Skeletal muscle tissue (tissue), 3 donors: ENCODE measurements at regions not wholly inside any gene's neighbourhood (a gene's known extent, or its start where the extent isn't known, plus 50 kb on each side); places are given as distances from the start of the nearest gene placed in this dataset.

ENCODE experiments used
- H3K27ac ChIP-seq: one replicate; pipeline ENCODE4 v1.7.0; 2013; ENCODE audit warnings: mild to moderate bottlenecking, low read depth, low read length, inconsistent platforms
- H3K27me3 ChIP-seq, 3 donors: one replicate each; pipeline ENCODE4 v1.7.0; 2013; ENCODE audit warnings: low read length in 3 of 3; ENCODE audit not compliant: control insufficient read depth in 3 of 3, insufficient read depth in 3 of 3
- H3K36me3 ChIP-seq, 3 donors: one replicate each; pipeline ENCODE4 v1.7.0; 2013; ENCODE audit warnings: low read length in 3 of 3; ENCODE audit not compliant: control insufficient read depth in 3 of 3, insufficient read depth in 3 of 3
- H3K4me1 ChIP-seq, 3 donors: one replicate each; pipeline ENCODE4 v1.7.0; 2013; ENCODE audit warnings: low read length in 3 of 3, mild to moderate bottlenecking in 3 of 3; ENCODE audit not compliant: control insufficient read depth in 3 of 3, insufficient read depth in 3 of 3
- H3K4me3 ChIP-seq, 3 donors: one replicate each; pipeline ENCODE4 v1.7.0; 2013; ENCODE audit warnings: low read length in 3 of 3
- H3K9ac ChIP-seq, 3 donors: one replicate each; pipeline ENCODE4 v1.7.0; 2013; ENCODE audit warnings: low read length in 3 of 3, mild to moderate bottlenecking in 3 of 3, moderate library complexity in 2 of 3, low read depth in 1 of 3
- H3K9me3 ChIP-seq, 3 donors: one replicate each; pipeline ENCODE4 v1.7.0; 2013; ENCODE audit warnings: low read length in 3 of 3; ENCODE audit not compliant: control insufficient read depth in 3 of 3
- donor health status: Osteomylitis.

DNA sequence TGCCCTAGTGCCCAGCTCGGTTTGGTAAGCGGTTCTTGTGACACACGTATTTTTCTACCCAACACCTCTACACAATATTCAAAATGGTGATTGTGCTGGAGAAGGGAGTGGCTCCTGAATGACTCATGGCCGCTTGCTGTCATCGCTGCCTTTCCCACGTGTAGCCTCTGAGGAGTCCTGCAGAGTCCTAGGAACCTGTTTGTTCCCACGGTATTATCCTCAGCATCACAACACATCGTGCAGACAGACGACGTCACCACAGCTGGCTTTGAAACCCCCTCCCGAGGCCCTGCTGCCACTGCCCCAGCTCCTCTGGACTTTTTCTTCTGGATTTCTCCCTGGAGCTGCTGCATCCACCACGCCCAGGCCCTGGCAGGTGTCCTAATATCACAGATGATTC lies 353.5 kb downstream of the SMOC2 start:
- H3K9ac ChIP-seq, result no peak overlapping the region
- no peaks in the 10 kb centered on the region for H3K36me3 ChIP-seq
- no peak overlapping the region for H3K27ac ChIP-seq
- peaks cover 0 to 12% (median 4%) of the 10 kb centered on the region in 3 donors for H3K27me3 ChIP-seq
- no peaks in the 10 kb centered on the region for H3K4me1 ChIP-seq
- peaks cover 0 to 4% (median 0%) of the 10 kb centered on the region in 3 donors for H3K9me3 ChIP-seq
- no peak overlapping the region for H3K4me3 ChIP-seq

- Histone ChIP-seq H3K27ac (no peak overlapping the region), H3K9me3 (peaks cover 0 to 4% (median 0%) of the 10 kb centered on the region in 3 donors), H3K36me3 (no peaks in the 10 kb centered on the region), H3K27me3 (peaks cover 0 to 10% (median 4%) of the 10 kb centered on the region in 3 donors), H3K4me1 (no peaks in the 10 kb centered on the region), H3K9ac (no peak overlapping the region), H3K4me3 (no peak overlapping the region)
These were observed 352.7 kb downstream of the SMOC2 start for GRCh38 chr6:168793649-168794048.

GRCh38 chr6:168791917-168792316 lies 350.9 kb downstream of the SMOC2 start:
- Histone ChIP-seq H3K9ac (no peak overlapping the region), H3K36me3 (no peaks in the 10 kb centered on the region), H3K9me3 (peaks cover 0 to 4% (median 0%) of the 10 kb centered on the region in 3 donors)

DNA sequence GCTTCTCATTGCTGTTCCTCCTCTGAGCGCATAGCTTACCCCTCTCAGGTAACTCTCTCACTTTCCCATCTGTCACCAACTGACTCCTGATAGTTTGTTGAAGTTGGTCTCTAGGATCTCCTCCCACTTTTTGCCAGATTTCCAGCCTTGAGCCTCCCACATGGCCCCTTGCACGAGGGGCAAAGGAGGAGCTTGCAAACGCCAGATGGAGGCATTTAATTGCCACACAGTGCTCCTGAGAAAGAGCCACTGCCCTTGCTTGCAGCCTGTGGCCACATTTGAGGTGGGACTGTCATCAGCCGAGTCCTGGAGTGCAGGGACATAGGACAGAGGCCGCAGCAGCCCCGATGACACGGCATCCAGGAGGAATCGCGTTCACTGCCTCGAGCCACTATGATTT lies 348.7 kb downstream of the SMOC2 start:
- peaks cover 0 to 7% (median 2%) of the 10 kb centered on the region in 3 donors for H3K27me3 ChIP-seq
- H3K9ac ChIP-seq, result no peak overlapping the region
- H3K9me3 ChIP-seq, result peaks cover 0 to 2% (median 0%) of the 10 kb centered on the region in 3 donors
- H3K4me1 ChIP-seq, result no peaks in the 10 kb centered on the region
- H3K27ac ChIP-seq, result no peak overlapping the region
- no peaks in the 10 kb centered on the region for H3K36me3 ChIP-seq
- H3K4me3 ChIP-seq, result no peak overlapping the region

More at GRCh38 chr6:168791917-168792316, 350.9 kb downstream of the SMOC2 start:
- Histone ChIP-seq H3K4me3 (no peak overlapping the region), H3K4me1 (no peaks in the 10 kb centered on the region), H3K27ac (no peak overlapping the region), H3K27me3 (peaks cover 0 to 7% (median 4%) of the 10 kb centered on the region in 3 donors)

DNA sequence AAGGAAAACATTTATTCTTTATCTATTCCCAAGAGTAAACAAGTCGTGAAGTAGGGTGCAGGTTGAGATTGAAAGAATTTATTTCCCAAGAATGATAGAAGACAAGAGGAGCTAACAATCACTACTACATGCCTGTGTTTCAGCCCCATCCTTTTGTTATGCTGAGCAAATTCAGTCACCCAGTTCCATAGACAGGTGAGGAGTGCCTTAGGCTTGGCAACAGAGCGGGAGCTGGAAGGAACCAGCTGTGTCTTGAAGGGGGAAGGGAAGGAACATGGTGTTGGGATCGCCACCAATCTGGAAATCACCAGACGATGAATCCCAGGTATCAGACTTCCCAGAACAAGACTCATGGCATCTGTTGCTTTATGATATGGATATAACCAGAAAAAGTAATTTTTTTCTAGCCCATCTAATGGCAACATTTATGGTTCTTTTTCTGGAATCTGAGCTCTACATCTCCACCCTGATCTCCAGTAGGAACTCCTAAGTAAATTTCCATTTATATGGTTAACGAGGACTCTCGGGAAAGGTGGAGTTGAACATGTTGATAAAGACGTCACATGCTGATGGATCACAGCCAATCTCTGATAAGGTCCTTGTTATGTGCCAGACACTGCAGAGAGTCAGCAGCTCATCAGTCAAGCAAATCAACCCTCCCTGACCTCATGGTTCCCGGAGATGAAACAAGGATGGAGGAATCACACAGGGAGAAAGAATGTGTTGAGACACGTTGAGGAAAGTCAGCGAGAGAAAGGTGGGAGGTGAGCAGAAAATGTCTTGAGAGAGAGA lies 344.9 kb downstream of the SMOC2 start:
- peaks cover 0 to 14% (median 10%) of the 10 kb centered on the region in 3 donors for H3K27me3 ChIP-seq
- H3K9ac ChIP-seq, result no peak overlapping the region
- H3K36me3 ChIP-seq, result no peaks in the 10 kb centered on the region
- no peaks in the 10 kb centered on the region for H3K4me1 ChIP-seq
- H3K9me3 ChIP-seq, result no peaks in the 10 kb centered on the region
- H3K4me3 ChIP-seq, result no peak overlapping the region
- no peak overlapping the region for H3K27ac ChIP-seq

DNA sequence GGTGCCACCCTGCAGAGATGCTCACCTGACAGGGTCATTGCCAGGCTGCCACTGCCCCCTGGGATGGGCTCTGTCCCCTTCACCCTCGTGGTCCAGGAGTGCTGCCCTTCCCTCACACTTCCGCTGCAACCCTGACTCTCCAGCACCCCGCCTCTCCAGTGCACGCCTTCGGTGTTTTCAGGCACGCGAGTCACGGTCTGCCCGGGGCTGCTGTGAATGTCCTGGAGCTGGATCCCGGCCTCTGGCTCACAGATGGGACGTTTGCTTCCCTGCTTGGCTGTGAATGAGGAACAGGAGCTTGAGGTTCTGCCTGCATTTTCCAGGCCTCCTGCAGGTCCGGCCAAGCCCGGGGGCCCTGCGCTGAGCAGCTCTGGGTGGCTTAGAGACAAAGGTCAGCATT lies 343.4 kb downstream of the SMOC2 start:
- Histone ChIP-seq H3K27me3 (peaks cover 0 to 10% (median 10%) of the 10 kb centered on the region in 3 donors), H3K36me3 (no peaks in the 10 kb centered on the region), H3K9ac (no peak overlapping the region), H3K27ac (no peak overlapping the region), H3K4me3 (no peak overlapping the region), H3K4me1 (no peaks in the 10 kb centered on the region), H3K9me3 (peaks cover 0 to 4% (median 0%) of the 10 kb centered on the region in 3 donors)

GRCh38 chr6:168783720-168784119 lies 342.7 kb downstream of the SMOC2 start:
- Histone ChIP-seq H3K4me1 (no peaks in the 10 kb centered on the region), H3K4me3 (no peak overlapping the region), H3K9ac (no peak overlapping the region), H3K9me3 (peaks cover 0 to 4% (median 0%) of the 10 kb centered on the region in 3 donors), H3K36me3 (no peaks in the 10 kb centered on the region), H3K27ac (no peak overlapping the region), H3K27me3 (peaks cover 0 to 10% (median 10%) of the 10 kb centered on the region in 3 donors)

GRCh38 chr6:168782187-168782751 lies 341.3 kb downstream of the SMOC2 start:
- H3K9ac ChIP-seq, result no peak overlapping the region
- peaks cover 0 to 14% (median 13%) of the 10 kb centered on the region in 3 donors for H3K27me3 ChIP-seq
- no peaks in the 10 kb centered on the region for H3K36me3 ChIP-seq
- peaks cover 0 to 4% (median 0%) of the 10 kb centered on the region in 3 donors for H3K9me3 ChIP-seq
- no peak overlapping the region for H3K27ac ChIP-seq
- no peak overlapping the region for H3K4me3 ChIP-seq
- H3K4me1 ChIP-seq, result peaks cover 0 to 4% (median 3%) of the 10 kb centered on the region in 3 donors

DNA sequence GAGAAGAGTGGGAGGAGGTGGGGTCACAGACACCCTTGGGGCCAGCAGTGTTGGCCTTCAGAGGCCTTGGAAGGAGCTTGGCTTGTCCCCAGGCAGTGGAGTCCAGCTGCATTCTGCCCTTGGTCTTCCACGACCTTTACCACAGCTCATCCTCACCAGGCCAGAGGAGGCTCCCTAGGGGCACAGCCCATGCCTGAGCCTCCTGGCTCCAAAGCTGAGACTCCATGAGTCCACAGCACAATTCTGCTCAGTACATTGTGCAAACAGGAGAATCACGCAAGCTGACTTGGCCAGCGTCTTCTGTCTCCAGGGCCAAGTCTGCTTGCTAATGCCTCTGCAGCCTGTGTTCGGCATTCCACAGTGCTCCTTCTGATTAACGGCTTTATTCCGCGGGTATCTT lies 337.2 kb downstream of the SMOC2 start:
- H3K4me1 ChIP-seq, result peaks cover 0 to 4% (median 3%) of the 10 kb centered on the region in 3 donors
- H3K9ac ChIP-seq, result no peak overlapping the region
- no peaks in the 10 kb centered on the region for H3K36me3 ChIP-seq
- peaks cover 0 to 11% (median 10%) of the 10 kb centered on the region in 3 donors for H3K27me3 ChIP-seq
- H3K4me3 ChIP-seq, result no peak overlapping the region
- peaks cover 0 to 13% (median 0%) of the 10 kb centered on the region in 3 donors for H3K9me3 ChIP-seq
- no peak overlapping the region for H3K27ac ChIP-seq

GRCh38 chr6:168774381-168774780 lies 333.4 kb downstream of the SMOC2 start:
- peaks cover 0 to 4% (median 3%) of the 10 kb centered on the region in 3 donors for H3K4me1 ChIP-seq
- H3K9me3 ChIP-seq, result peaks cover 0 to 15% (median 2%) of the 10 kb centered on the region in 3 donors
- H3K27me3 ChIP-seq, result peaks cover 0 to 5% (median 4%) of the 10 kb centered on the region in 3 donors
- H3K36me3 ChIP-seq, result no peaks in the 10 kb centered on the region
- H3K4me3 ChIP-seq, result no peak overlapping the region
- no peak overlapping the region for H3K9ac ChIP-seq
- no peak overlapping the region for H3K27ac ChIP-seq
